Esophagus squamous epithelium (tissue), 5 donors: ENCODE measurements at regions not wholly inside any gene's neighbourhood (a gene's known extent, or its start where the extent isn't known, plus 50 kb on each side); places are given as distances from the start of the nearest gene placed in this dataset.

Source experiments
- DNase-seq: peaks from one replicate; lab custom pipeline; 2025; lab: John Stamatoyannopoulos, UW
- H3K27ac ChIP-seq, 4 donors: fragments of 200-600 bp; sonication (generic); one replicate each; pipeline ENCODE4 v1.5.1; 2016 to 2019; ENCODE audit warnings: mild to moderate bottlenecking in 1 of 4
- H3K27me3 ChIP-seq, 4 donors: fragments of 200-600 bp; sonication (generic); 1 replicate in 3 of 4; 2 replicates in 1 of 4; pipeline versions ENCODE4 v1.5.1 to v1.6.0; 2017 to 2021; ENCODE audit warnings: antibody characterized with exemption in 1 of 4
- H3K36me3 ChIP-seq, 3 donors: fragments of 200-600 bp; sonication (generic); one replicate each; pipeline ENCODE4 v1.5.1; 2016 to 2019
- H3K4me1 ChIP-seq, 3 donors: fragments of 200-600 bp; sonication (generic); one replicate each; pipeline ENCODE4 v1.5.1; 2017 to 2019
- H3K4me3 ChIP-seq, 4 donors: fragments of 200-600 bp; sonication (generic); 1 replicate in 3 of 4; 2 replicates in 1 of 4; pipeline ENCODE4 v1.5.1; 2016 to 2019; ENCODE audit warnings: mild to moderate bottlenecking in 2 of 4, moderate library complexity in 1 of 4
- H3K9me3 ChIP-seq, 3 donors: fragments of 200-600 bp; sonication (generic); one replicate each; pipeline ENCODE4 v1.5.1; 2016 to 2019
- POLR2A ChIP-seq, 4 donors: fragments of 450-650 bp; IDR thresholded peaks; one replicate each; pipeline ENCODE4 v1.6.1; 2017; ENCODE audit warnings: antibody characterized with exemption in 4 of 4, mild to moderate bottlenecking in 4 of 4, moderate library complexity in 3 of 4
- WGBS, 2 donors: methylation state at CpG; one replicate each; pipeline ENCODE4 v1.1.5; 2018; 5-methylcytosine and 5-hydroxymethylcytosine counted together
- intact Hi-C: fragments of 100-400 bp; cut with DNase I; formaldehyde crosslinking; loops from one replicate; pipeline ENCODE4 v1.15.0; 2022
- TF ChIP-seq, protein P1 (sequence below), 6 experiments: fragments of 450-650 bp in 4 of 6; fragments of 200-600 bp in 2 of 6; sonication (generic) in 2 of 6; IDR thresholded peaks; one replicate each; pipeline ENCODE4 v1.5.1; 2016 to 2019; ENCODE audit warnings: antibody characterized with exemption in 6 of 6, mild to moderate bottlenecking in 4 of 6, moderate library complexity in 4 of 6
- donor health status: DM: yes; HTN: yes; CAD: no.

DNA sequence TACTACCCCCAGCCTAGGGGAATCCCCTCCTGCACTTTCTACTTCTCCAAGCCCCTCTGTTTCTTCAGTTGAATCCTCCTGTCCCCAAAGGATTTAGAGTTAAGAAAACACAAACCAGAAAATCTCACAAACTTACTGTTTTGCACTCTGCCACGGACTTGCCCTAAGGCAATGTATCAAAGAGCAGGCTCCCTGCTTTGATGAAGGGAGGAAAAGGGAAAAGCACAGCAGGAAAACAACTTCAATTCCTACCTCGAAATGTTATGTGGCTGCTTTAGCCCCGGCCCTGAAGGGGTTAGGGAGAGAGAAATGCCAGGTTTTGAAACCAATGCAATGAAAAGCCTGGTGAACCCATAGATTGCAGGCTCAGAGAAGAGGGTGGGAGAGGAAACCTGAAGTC lies 254.7 kb downstream of the MAN2A1 start:
- 44 to 65% methylated on average over 3 of the region's 3 CpGs for WGBS, 2 donors
- Histone ChIP-seq H3K9me3 (peaks cover 0 to 7% (median 0%) of the 10 kb centered on the region in 3 donors), H3K4me1 (no peaks in the 10 kb centered on the region), H3K36me3 (no peaks in the 10 kb centered on the region), H3K27me3 (peaks cover 0 to 6% (median 0%) of the 10 kb centered on the region in 4 donors), H3K4me3 (no peak overlapping the region), H3K27ac (no peak overlapping the region)
- no peak for DNase-seq
- intact Hi-C loops = no loop called here
- TF ChIP-seq, protein P1, sequence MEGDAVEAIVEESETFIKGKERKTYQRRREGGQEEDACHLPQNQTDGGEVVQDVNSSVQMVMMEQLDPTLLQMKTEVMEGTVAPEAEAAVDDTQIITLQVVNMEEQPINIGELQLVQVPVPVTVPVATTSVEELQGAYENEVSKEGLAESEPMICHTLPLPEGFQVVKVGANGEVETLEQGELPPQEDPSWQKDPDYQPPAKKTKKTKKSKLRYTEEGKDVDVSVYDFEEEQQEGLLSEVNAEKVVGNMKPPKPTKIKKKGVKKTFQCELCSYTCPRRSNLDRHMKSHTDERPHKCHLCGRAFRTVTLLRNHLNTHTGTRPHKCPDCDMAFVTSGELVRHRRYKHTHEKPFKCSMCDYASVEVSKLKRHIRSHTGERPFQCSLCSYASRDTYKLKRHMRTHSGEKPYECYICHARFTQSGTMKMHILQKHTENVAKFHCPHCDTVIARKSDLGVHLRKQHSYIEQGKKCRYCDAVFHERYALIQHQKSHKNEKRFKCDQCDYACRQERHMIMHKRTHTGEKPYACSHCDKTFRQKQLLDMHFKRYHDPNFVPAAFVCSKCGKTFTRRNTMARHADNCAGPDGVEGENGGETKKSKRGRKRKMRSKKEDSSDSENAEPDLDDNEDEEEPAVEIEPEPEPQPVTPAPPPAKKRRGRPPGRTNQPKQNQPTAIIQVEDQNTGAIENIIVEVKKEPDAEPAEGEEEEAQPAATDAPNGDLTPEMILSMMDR (IDR thresholded peaks at IDR 0.05) = no peak
- no peak for TF ChIP-seq POLR2A (IDR thresholded peaks at IDR 0.05)

DNA sequence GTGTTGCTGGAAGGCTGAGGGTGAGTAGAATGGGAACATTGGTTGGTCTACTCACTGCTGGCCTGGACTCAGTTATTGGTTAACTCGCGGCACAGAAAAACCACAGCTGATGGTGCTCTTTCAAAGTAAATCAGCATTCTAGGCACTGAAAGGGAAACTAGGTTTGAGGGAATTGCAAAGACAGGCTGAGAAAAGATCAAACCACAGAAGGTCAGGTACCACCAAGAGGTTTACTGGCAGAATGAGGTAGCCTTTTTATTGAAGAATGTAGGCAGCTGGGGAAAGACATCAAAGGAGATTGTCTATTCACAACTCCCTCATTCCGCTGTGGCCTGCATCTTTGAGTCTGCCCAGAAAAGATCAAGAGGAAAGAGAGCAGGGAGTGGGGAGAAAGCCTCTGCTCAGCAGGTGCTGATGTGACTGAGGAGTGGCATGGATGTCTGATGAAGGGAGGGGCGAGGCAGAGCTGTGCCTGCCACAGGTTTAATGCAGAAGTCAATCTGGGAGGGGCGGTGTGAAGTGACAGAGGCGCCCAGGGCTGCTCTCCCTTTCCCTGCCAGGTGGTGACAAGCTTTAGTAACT lies 255.5 kb downstream of the MAN2A1 start:
- no peak for DNase-seq
- no peaks in the 10 kb centered on the region for H3K36me3 ChIP-seq
- H3K9me3 ChIP-seq = peaks cover 0 to 7% (median 0%) of the 10 kb centered on the region in 3 donors
- H3K4me1 ChIP-seq = no peaks in the 10 kb centered on the region
- no peak overlapping the region for H3K4me3 ChIP-seq
- 73 to 86% methylated on average over 5 of the region's 6 CpGs for WGBS, 2 donors
- peaks cover 0 to 6% (median 0%) of the 10 kb centered on the region in 4 donors for H3K27me3 ChIP-seq
- H3K27ac ChIP-seq = no peak overlapping the region
- TF ChIP-seq POLR2A (IDR thresholded peaks at IDR 0.05) = no peak
- TF ChIP-seq, protein P1 (IDR thresholded peaks at IDR 0.05) = no peak
- intact Hi-C loops = no loop called here

DNA sequence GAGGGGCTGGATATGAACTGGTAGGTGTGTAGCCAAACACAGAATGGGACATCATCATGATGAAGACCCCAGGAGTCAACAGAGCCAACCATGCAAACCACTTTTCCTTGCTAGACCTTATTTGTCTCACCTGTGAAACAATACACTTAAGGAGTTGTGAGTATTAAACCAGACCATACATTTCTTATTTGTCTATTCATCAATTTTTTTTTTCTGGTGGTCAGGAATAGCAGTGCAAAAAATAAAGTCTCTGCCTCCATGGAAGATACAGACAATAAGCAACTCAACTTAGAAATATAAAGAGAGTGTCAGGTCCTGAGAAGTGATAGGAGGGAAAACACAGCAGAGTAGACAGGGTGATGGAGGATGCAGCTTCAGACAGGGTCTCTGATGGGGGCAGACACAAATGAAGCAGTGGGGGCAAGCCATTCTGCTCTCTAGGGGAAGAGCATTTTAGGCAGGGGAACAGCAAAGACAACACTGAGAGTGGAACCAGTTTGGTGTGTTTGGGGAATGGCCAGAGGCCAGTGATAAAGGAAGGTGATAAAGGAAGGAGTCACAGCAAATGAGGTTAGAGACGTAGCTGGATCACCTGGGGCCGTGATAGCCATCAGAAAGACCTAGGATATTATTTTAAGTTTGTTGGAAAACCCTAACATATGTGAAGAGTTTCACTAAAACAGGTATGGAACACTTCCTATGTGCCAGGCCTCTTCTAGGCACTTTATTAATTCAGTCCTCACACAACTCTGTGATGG lies 256.2 kb downstream of the MAN2A1 start:
- 54 to 66% methylated on average over 2 of the region's 2 CpGs for WGBS, 2 donors
- no peak overlapping the region for H3K4me3 ChIP-seq
- intact Hi-C loops = no loop called here
- TF ChIP-seq, protein P1 (IDR thresholded peaks at IDR 0.05) = no peak
- TF ChIP-seq POLR2A (IDR thresholded peaks at IDR 0.05) = no peak
- H3K9me3 ChIP-seq = no peaks in the 10 kb centered on the region
- H3K27me3 ChIP-seq = peaks cover 0 to 6% (median 0%) of the 10 kb centered on the region in 4 donors
- no peaks in the 10 kb centered on the region for H3K36me3 ChIP-seq
- H3K4me1 ChIP-seq = no peaks in the 10 kb centered on the region
- DNase-seq = no peak
- no peak overlapping the region for H3K27ac ChIP-seq

DNA sequence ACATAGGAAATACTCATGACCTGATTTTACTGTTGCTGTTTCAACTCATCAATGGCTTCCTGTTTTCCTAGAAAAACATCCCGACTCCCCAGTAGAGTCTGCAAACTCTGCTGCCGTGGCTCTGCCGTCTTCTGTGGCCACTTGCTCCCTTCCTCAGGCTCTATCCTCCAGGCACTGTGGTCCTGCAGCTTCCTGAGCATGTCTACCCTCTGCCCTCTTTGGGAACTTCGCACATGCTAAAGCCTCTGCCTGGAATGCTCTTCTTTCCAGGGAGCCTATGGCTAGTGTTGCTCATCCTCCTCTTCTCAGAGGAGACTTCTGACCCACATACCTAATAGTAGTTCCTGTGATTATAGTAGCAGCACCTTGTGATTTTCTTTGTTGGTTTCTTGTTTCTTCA lies 256.9 kb downstream of the MAN2A1 start:
- peaks cover 0 to 6% (median 0%) of the 10 kb centered on the region in 4 donors for H3K27me3 ChIP-seq
- TF ChIP-seq POLR2A (IDR thresholded peaks at IDR 0.05) = no peak
- TF ChIP-seq, protein P1 (IDR thresholded peaks at IDR 0.05) = no peak
- no peaks in the 10 kb centered on the region for H3K4me1 ChIP-seq
- no peak for DNase-seq
- no peak overlapping the region for H3K27ac ChIP-seq
- intact Hi-C loops = no loop called here
- H3K36me3 ChIP-seq = no peaks in the 10 kb centered on the region
- H3K9me3 ChIP-seq = no peaks in the 10 kb centered on the region
- whole genome bisulfite sequencing, 2 donors = 57 to 89% methylated on average over 4 of the region's 4 CpGs
- no peak overlapping the region for H3K4me3 ChIP-seq

DNA sequence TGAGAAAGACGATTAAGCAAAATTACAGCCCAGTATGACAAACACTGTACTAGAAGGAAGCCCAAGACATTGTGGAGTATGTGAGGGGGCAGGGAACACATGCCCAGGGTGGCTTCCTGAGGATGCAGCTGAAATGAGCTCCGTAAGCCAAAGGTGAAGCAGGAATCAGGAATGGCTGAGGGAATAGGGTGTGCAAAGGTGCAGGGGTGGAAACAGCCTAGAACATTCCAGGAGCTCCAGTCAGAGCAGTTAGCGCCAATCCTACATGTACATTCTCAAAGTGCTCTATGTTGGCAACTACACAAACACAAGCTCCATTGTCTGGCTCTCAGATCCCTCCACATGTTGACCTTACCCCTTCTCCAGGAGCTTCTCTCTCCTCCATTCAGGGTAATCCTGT lies 257.9 kb downstream of the MAN2A1 start:
- no peak for DNase-seq
- H3K27me3 ChIP-seq = peaks cover 0 to 6% (median 0%) of the 10 kb centered on the region in 4 donors
- 74 to 89% methylated on average over 3 of the region's 3 CpGs for WGBS, 2 donors
- intact Hi-C loops = no loop called here
- H3K4me1 ChIP-seq = no peaks in the 10 kb centered on the region
- H3K9me3 ChIP-seq = no peaks in the 10 kb centered on the region
- no peak overlapping the region for H3K27ac ChIP-seq
- no peaks in the 10 kb centered on the region for H3K36me3 ChIP-seq
- TF ChIP-seq POLR2A (IDR thresholded peaks at IDR 0.05) = no peak
- TF ChIP-seq, protein P1 (IDR thresholded peaks at IDR 0.05) = no peak
- H3K4me3 ChIP-seq = no peak overlapping the region
